ENCODE measurements at regions not wholly inside any gene's neighbourhood (a gene's known extent, or its start where the extent isn't known, plus 50 kb on each side); places are given as distances from the start of the nearest gene placed in this dataset.

DNA sequence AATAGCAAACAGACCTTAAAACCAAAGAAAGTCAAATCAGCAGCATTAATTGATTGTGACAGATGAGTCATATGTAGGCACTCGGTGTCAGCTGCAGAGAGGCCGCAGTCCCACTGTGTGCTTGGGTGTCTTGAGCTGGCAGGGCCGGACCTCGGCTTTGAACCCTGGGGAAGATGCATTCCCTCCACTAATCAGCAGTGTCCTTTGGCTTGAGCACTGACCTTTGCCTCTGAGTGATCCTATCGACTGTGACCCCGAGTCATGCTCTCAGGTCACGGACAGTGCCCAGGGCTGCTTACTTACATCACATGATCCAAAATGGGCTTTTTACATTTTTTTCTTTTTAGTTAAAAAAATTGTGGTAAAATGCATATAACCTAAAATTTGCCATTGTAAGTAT lies 188.7 kb downstream of the GADD45G start:
- dilution Hi-C loops (cut with MboI; ENCODE audit: extremely low pct_ligation_motif_present, low sequenced_read_pairs), result no loop called here
- H3K4me1 ChIP-seq (ENCODE audit: control insufficient read depth, extremely low read depth, insufficient read depth, low read length), result peaks cover 4% of the 10 kb centered on the region
- FAIRE-seq, result no peak

GRCh38 chr9:89794918-89795317 lies 190.1 kb downstream of the GADD45G start:
- no peaks in the 10 kb centered on the region for H3K27me3 ChIP-seq (ENCODE audit: control insufficient read depth, extremely low read depth, insufficient read depth, low read length)
- H3K9me3 ChIP-seq (ENCODE audit: control insufficient read depth, low read depth, low read length), result no peaks in the 10 kb centered on the region
- H3K9me1 ChIP-seq (ENCODE audit: control insufficient read depth, extremely low read depth, insufficient read depth, low read length), result no peaks in the 10 kb centered on the region
- no peak overlapping the region for H2AFZ ChIP-seq (ENCODE audit: control insufficient read depth, low read length)
- H3K36me3 ChIP-seq (ENCODE audit: control insufficient read depth in 2 of 2, extremely low read depth in 1 of 2, insufficient read depth in 2 of 2, low read length in 2 of 2), result no peaks in the 10 kb centered on the region
- dilution Hi-C loops (cut with MboI; ENCODE audit: extremely low pct_ligation_motif_present, low sequenced_read_pairs), result no loop called here
- TF ChIP-seq EZH2 (IDR thresholded peaks at IDR 0.05; ENCODE audit: low read length) (no peak), CTCF (optimal IDR thresholded peaks at IDR 0.05 in 1 of 3, IDR thresholded peaks at IDR 0.05 in 1 of 3, conservative IDR thresholded peaks at IDR 0.05 in 1 of 3; ENCODE audit: extremely low read depth in 1 of 3, insufficient read depth in 2 of 3, low read length in 3 of 3) (no peak)
- no peak overlapping the region for H3K9ac ChIP-seq (ENCODE audit: control insufficient read depth, extremely low read depth, insufficient read depth, low read length)
- DNase-seq (ENCODE audit: low read depth, low spot score), result no peak
- H3K4me2 ChIP-seq (ENCODE audit: control insufficient read depth, extremely low read depth, insufficient read depth, low read depth, low read length), result no peak overlapping the region
- no peak overlapping the region for H3K27ac ChIP-seq (ENCODE audit: control insufficient read depth, insufficient read depth, low read length)
- no peak overlapping the region for H3K4me3 ChIP-seq (ENCODE audit: control insufficient read depth in 2 of 3, extremely low read depth in 1 of 3, insufficient read depth in 2 of 3, low read depth in 1 of 3, low read length in 3 of 3)
- no peak for FAIRE-seq
- H3K79me2 ChIP-seq (ENCODE audit: control insufficient read depth, insufficient read depth, low read length), result no peaks in the 10 kb centered on the region
- no peaks in the 10 kb centered on the region for H4K20me1 ChIP-seq (ENCODE audit: control insufficient read depth, extremely low read depth, insufficient read depth, low read length)
- peaks cover 4% of the 10 kb centered on the region for H3K4me1 ChIP-seq (ENCODE audit: control insufficient read depth, extremely low read depth, insufficient read depth, low read length)

More for the DNA sequence above, 188.7 kb downstream of the GADD45G start:
- no peak overlapping the region for H2AFZ ChIP-seq (ENCODE audit: control insufficient read depth, low read length)
- no peak overlapping the region for H3K9ac ChIP-seq (ENCODE audit: control insufficient read depth, extremely low read depth, insufficient read depth, low read length)
- H3K4me3 ChIP-seq (ENCODE audit: control insufficient read depth in 2 of 3, extremely low read depth in 1 of 3, insufficient read depth in 2 of 3, low read depth in 1 of 3, low read length in 3 of 3), result no peak overlapping the region
- no peaks in the 10 kb centered on the region for H4K20me1 ChIP-seq (ENCODE audit: control insufficient read depth, extremely low read depth, insufficient read depth, low read length)
- TF ChIP-seq EZH2 (IDR thresholded peaks at IDR 0.05; ENCODE audit: low read length) (no peak), CTCF (optimal IDR thresholded peaks at IDR 0.05 in 1 of 3, IDR thresholded peaks at IDR 0.05 in 1 of 3, conservative IDR thresholded peaks at IDR 0.05 in 1 of 3; ENCODE audit: extremely low read depth in 1 of 3, insufficient read depth in 2 of 3, low read length in 3 of 3) (no peak)
- no peak overlapping the region for H3K27ac ChIP-seq (ENCODE audit: control insufficient read depth, insufficient read depth, low read length)
- H3K27me3 ChIP-seq (ENCODE audit: control insufficient read depth, extremely low read depth, insufficient read depth, low read length), result no peaks in the 10 kb centered on the region
- no peak for DNase-seq (ENCODE audit: low read depth, low spot score)
- H3K79me2 ChIP-seq (ENCODE audit: control insufficient read depth, insufficient read depth, low read length), result no peaks in the 10 kb centered on the region
- H3K9me1 ChIP-seq (ENCODE audit: control insufficient read depth, extremely low read depth, insufficient read depth, low read length), result no peaks in the 10 kb centered on the region
- no peaks in the 10 kb centered on the region for H3K36me3 ChIP-seq (ENCODE audit: control insufficient read depth in 2 of 2, extremely low read depth in 1 of 2, insufficient read depth in 2 of 2, low read length in 2 of 2)
- no peaks in the 10 kb centered on the region for H3K9me3 ChIP-seq (ENCODE audit: control insufficient read depth, low read depth, low read length)
- H3K4me2 ChIP-seq (ENCODE audit: control insufficient read depth, extremely low read depth, insufficient read depth, low read depth, low read length), result no peak overlapping the region

Measured in keratinocyte (primary cell).